ENCODE measurements at regions not wholly inside any gene's neighbourhood (a gene's known extent, or its start where the extent isn't known, plus 50 kb on each side); places are given as distances from the start of the nearest gene placed in this dataset.

DNA sequence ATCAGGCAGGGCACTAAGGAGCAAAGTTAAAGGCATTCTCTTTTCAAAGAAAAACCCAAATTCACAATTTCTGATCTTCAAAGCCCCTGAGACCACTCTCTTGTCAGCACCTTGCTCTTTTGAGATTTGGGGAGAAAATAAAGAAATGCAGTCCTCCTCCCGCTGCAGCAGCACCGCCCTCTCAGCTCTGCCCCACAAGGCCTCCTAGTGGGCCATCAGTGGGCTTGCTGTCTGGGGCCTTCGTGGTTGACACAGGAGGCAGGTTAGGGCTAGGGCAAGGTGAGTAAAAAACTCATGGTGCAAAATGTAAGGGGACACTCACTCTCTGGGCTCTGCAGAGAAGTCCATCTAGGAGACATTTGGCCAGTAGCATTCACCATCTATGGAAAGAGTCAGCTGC, 67.4 kb upstream of the CTTNBP2NL start:
- TF ChIP-seq EZH2 (IDR thresholded peaks at IDR 0.05; ENCODE audit: low read length): no peak
- TF ChIP-seq, protein P1, sequence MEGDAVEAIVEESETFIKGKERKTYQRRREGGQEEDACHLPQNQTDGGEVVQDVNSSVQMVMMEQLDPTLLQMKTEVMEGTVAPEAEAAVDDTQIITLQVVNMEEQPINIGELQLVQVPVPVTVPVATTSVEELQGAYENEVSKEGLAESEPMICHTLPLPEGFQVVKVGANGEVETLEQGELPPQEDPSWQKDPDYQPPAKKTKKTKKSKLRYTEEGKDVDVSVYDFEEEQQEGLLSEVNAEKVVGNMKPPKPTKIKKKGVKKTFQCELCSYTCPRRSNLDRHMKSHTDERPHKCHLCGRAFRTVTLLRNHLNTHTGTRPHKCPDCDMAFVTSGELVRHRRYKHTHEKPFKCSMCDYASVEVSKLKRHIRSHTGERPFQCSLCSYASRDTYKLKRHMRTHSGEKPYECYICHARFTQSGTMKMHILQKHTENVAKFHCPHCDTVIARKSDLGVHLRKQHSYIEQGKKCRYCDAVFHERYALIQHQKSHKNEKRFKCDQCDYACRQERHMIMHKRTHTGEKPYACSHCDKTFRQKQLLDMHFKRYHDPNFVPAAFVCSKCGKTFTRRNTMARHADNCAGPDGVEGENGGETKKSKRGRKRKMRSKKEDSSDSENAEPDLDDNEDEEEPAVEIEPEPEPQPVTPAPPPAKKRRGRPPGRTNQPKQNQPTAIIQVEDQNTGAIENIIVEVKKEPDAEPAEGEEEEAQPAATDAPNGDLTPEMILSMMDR (optimal IDR thresholded peaks at IDR 0.05 in 1 of 3, IDR thresholded peaks at IDR 0.05 in 1 of 3, conservative IDR thresholded peaks at IDR 0.05 in 1 of 3; ENCODE audit: extremely low read depth in 1 of 3, insufficient read depth in 2 of 3, low read length in 3 of 3): no peak
- FAIRE-seq (no peak), DNase-seq (ENCODE audit: low read depth, low spot score) (no peak)
- H2AFZ ChIP-seq (ENCODE audit: control insufficient read depth, low read length): no peak overlapping the region
- H3K36me3 ChIP-seq (ENCODE audit: control insufficient read depth in 2 of 2, extremely low read depth in 1 of 2, insufficient read depth in 2 of 2, low read length in 2 of 2): no peaks in the 10 kb centered on the region
- dilution Hi-C loops (cut with MboI; ENCODE audit: extremely low pct_ligation_motif_present, low sequenced_read_pairs): no loop called here
- H3K27ac ChIP-seq (ENCODE audit: control insufficient read depth, insufficient read depth, low read length): no peak overlapping the region
- H3K9ac ChIP-seq (ENCODE audit: control insufficient read depth, extremely low read depth, insufficient read depth, low read length): no peak overlapping the region
- H3K9me1 ChIP-seq (ENCODE audit: control insufficient read depth, extremely low read depth, insufficient read depth, low read length): no peaks in the 10 kb centered on the region
- no peak overlapping the region for H3K4me2 ChIP-seq (ENCODE audit: control insufficient read depth, extremely low read depth, insufficient read depth, low read depth, low read length)
- no peaks in the 10 kb centered on the region for H4K20me1 ChIP-seq (ENCODE audit: control insufficient read depth, extremely low read depth, insufficient read depth, low read length)
- H3K27me3 ChIP-seq (ENCODE audit: control insufficient read depth, extremely low read depth, insufficient read depth, low read length): no peaks in the 10 kb centered on the region
- H3K4me1 ChIP-seq (ENCODE audit: control insufficient read depth, extremely low read depth, insufficient read depth, low read length): peaks cover 12% of the 10 kb centered on the region
- H3K79me2 ChIP-seq (ENCODE audit: control insufficient read depth, insufficient read depth, low read length): no peaks in the 10 kb centered on the region
- no peaks in the 10 kb centered on the region for H3K9me3 ChIP-seq (ENCODE audit: control insufficient read depth, low read depth, low read length)
- H3K4me3 ChIP-seq (ENCODE audit: control insufficient read depth in 2 of 3, extremely low read depth in 1 of 3, insufficient read depth in 2 of 3, low read depth in 1 of 3, low read length in 3 of 3): no peak overlapping the region

DNA sequence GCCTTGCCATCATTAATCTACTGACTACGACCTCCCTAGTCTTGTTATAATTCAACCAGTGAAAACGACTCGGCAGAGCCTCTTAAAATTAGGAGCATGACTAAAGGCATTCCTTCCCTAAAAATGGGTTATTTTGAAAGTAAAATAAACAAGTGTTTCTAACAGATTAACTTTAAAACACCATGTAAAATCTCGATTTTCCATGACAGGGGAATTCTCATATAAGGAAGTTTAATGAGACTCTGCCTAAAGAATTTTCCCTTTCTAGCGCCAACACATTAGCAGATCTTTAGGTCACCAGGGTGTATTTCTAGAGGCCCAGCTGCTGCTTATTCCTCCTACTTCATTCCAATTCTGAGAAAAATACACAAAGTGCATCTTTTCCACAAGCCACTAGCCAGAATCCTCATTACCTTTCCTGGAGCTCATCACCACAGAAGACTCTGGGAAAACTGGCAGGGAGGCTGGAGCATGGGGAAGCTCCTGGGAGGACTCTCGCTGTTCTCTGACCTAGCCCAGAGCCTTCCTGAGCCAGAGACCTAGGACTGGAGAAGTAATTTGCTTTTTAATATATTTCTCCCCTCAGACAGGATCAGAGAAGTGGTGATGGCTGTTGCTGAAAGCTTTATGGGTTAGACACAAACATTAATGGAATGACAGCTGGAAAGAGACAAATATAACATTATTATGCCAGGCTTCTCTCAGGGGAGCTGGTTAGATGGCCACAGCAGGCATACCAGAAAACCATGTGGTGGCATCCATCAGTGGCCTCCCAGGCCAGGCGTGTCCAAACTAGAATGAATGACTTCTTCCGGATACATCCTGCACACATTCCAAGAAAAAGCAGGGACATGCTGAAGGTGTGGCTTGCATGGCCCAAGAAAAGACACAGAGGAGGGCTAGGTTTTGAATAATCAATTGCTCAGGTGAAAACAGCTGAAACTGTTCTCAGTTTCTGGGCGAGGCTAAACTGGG, 63.6 kb upstream of the CTTNBP2NL start:
- FAIRE-seq (peak; percentile 97), DNase-seq (ENCODE audit: low read depth, low spot score) (peak; percentile 55)
- TF ChIP-seq EZH2 (IDR thresholded peaks at IDR 0.05; ENCODE audit: low read length): no peak
- TF ChIP-seq, protein P1 (optimal IDR thresholded peaks at IDR 0.05 in 1 of 3, IDR thresholded peaks at IDR 0.05 in 1 of 3, conservative IDR thresholded peaks at IDR 0.05 in 1 of 3; ENCODE audit: extremely low read depth in 1 of 3, insufficient read depth in 2 of 3, low read length in 3 of 3): no peak
- dilution Hi-C loops (cut with MboI; ENCODE audit: extremely low pct_ligation_motif_present, low sequenced_read_pairs): no loop called here
- Histone ChIP-seq H3K4me1 (ENCODE audit: control insufficient read depth, extremely low read depth, insufficient read depth, low read length) (peaks cover 23% of the 10 kb centered on the region), H4K20me1 (ENCODE audit: control insufficient read depth, extremely low read depth, insufficient read depth, low read length) (no peaks in the 10 kb centered on the region), H3K27me3 (ENCODE audit: control insufficient read depth, extremely low read depth, insufficient read depth, low read length) (no peaks in the 10 kb centered on the region), H2AFZ (ENCODE audit: control insufficient read depth, low read length) (peak overlapping the region; percentile 66), H3K36me3 (ENCODE audit: control insufficient read depth in 2 of 2, extremely low read depth in 1 of 2, insufficient read depth in 2 of 2, low read length in 2 of 2) (no peaks in the 10 kb centered on the region), H3K9me3 (ENCODE audit: control insufficient read depth, low read depth, low read length) (no peaks in the 10 kb centered on the region), H3K79me2 (ENCODE audit: control insufficient read depth, insufficient read depth, low read length) (no peaks in the 10 kb centered on the region), H3K4me2 (ENCODE audit: control insufficient read depth, extremely low read depth, insufficient read depth, low read depth, low read length) (peak overlapping the region; percentile 52), H3K4me3 (ENCODE audit: control insufficient read depth in 2 of 3, extremely low read depth in 1 of 3, insufficient read depth in 2 of 3, low read depth in 1 of 3, low read length in 3 of 3) (no peak overlapping the region), H3K9ac (ENCODE audit: control insufficient read depth, extremely low read depth, insufficient read depth, low read length) (no peak overlapping the region), H3K9me1 (ENCODE audit: control insufficient read depth, extremely low read depth, insufficient read depth, low read length) (no peaks in the 10 kb centered on the region), H3K27ac (ENCODE audit: control insufficient read depth, insufficient read depth, low read length) (no peak overlapping the region)
